GM10248 (cell line): ENCODE measurements at regions not wholly inside any gene's neighbourhood (a gene's known extent, or its start where the extent isn't known, plus 50 kb on each side); places are given as distances from the start of the nearest gene placed in this dataset.

Experiments used
- CTCF ChIA-PET: fragments of 300-600 bp; sonication (Branson Sonifier 250); formaldehyde crosslinking; extraction: SDS; loops from one replicate; lab custom pipeline; 2021; ENCODE audit warnings: antibody characterized with exemption; lab: Yijun Ruan, JAX
- POLR2A ChIA-PET: fragments of 350-650 bp; sonication (Branson Sonifier 250); formaldehyde crosslinking; extraction: SDS; loops from one replicate; lab custom pipeline; 2020; ENCODE audit warnings: antibody characterized with exemption; lab: Yijun Ruan, JAX
- DNase-seq: peaks from one replicate; pipeline ENCODE4 v3.0.0; 2012; ENCODE audit errors: extremely low spot score
- TF ChIP-seq, protein P1 (sequence below): IDR thresholded peaks from 2 replicates; pipeline ENCODE4 v1.5.1; 2012; ENCODE audit warnings: mild to moderate bottlenecking, low read depth; ENCODE audit errors: extremely low read depth, missing control alignments, control extremely low read depth

DNA sequence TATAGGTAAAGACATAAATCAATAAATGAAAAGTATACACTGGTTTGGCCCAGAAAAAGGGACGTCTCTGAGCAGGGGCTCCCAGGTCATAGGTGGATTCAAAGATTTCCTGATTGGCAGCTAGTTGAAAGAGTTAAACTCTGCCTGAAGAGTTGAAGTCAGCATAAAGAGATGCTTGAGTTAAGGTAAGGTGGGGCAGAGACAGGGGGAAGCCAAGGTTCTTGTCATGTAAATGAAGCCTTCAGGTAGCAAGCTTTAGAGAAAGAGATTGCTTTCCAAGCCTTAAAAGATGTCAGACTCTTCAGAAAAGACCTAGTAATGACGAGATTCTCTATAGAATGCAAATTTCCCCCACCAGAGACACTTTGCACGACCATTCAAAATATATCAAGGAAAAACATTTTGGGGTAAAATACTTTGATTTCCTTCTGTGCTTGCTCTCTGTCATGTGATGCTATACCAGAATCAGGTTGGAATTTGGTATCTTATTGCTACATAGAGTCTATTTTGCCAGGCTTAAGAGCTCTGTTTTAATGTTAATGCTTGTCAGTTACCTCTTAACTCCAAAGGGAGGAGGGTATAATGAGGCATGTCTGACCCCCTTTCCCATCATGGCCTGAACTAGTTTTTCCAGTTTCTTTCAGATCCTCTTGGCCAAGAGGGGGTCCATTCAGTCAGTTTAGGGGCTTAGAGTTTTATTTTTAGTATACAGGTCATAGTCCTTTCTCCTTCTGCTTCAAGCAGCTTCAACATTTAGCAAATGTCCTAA, 429.6 kb downstream of the ADRA2A start:
- ChIA-PET CTCF (no interaction called here), POLR2A (no interaction called here)
- no peak for DNase-seq
- TF ChIP-seq, protein P1, sequence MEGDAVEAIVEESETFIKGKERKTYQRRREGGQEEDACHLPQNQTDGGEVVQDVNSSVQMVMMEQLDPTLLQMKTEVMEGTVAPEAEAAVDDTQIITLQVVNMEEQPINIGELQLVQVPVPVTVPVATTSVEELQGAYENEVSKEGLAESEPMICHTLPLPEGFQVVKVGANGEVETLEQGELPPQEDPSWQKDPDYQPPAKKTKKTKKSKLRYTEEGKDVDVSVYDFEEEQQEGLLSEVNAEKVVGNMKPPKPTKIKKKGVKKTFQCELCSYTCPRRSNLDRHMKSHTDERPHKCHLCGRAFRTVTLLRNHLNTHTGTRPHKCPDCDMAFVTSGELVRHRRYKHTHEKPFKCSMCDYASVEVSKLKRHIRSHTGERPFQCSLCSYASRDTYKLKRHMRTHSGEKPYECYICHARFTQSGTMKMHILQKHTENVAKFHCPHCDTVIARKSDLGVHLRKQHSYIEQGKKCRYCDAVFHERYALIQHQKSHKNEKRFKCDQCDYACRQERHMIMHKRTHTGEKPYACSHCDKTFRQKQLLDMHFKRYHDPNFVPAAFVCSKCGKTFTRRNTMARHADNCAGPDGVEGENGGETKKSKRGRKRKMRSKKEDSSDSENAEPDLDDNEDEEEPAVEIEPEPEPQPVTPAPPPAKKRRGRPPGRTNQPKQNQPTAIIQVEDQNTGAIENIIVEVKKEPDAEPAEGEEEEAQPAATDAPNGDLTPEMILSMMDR = no peak

GRCh38 chr10:111511751-111512150, 434.9 kb downstream of the ADRA2A start:
- ChIA-PET CTCF (no interaction called here), POLR2A (no interaction called here)
- no peak for DNase-seq
- TF ChIP-seq, protein P1 = no peak

DNA sequence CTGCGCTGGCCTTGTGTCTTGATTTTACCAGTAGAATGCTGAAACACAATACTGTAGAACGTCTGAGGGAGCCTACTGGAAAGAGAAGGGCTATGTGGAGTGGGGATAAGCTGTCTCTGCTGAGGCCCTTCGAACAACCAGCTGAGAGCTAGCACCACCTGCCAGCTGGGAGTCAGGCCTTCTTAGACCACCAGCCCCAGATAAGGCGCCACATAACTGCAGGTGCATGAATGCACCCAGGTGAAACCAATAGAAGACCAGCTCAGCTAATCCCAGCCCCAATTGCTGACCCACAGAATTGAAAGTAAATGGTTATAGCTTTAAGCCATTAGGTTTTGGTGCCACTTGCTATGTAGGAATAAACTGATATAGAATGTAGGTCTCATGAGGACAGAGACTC, 438.4 kb downstream of the ADRA2A start:
- DNase-seq = no peak
- CTCF ChIA-PET = no interaction called here
- TF ChIP-seq, protein P1 = no peak
- POLR2A ChIA-PET = no interaction called here

- TF ChIP-seq, protein P1 = no peak
- ChIA-PET POLR2A (no interaction called here), CTCF (no interaction called here)
- no peak for DNase-seq
Measured at GRCh38 chr10:111515706-111516105, 438.9 kb downstream of the ADRA2A start.

DNA sequence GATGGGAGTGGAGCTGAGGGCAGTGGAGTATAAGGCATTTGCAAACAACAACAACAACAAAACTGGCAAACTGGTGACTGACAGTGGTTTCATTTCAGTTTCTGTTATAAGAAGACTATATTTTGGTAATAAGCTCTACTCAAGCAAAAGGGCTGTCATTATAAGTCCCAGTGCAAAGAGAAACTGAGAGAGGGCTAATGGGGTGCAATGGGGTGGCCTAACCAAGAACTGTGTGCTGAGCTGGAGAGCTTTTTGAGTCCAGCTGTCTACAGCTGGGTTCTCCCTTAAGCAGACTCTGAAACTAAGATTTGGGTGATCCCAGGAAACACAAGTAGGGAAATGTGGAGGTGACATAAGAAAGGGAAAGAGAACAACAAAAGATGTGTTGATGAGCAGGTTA, 439.3 kb downstream of the ADRA2A start:
- TF ChIP-seq, protein P1 = no peak
- ChIA-PET CTCF (interaction anchor here (1.0 kb wide), 1 partner anchor 8 kb away, joined by 3 read pairs; no protein-coding TSS in a partner anchor), POLR2A (no interaction called here)
- no peak for DNase-seq

DNA sequence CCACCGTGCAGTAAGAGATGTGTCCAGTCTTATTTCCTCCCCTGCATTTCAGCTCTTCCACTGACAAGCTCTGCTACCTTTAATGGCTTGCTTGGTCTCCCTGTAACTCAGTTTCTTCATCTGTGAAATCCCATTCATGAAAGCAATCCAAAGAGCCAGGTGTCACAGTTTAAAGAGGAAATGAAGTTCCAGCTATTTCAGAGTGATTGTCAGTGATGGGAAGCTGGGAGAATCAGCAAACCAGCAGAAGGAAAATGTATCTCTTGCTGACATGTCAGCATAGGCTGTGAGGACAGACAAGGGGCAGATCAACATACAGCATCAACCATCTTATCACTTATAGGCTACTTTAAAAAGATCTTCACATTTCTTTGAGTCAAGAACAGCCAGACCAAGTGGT, 445.3 kb downstream of the ADRA2A start:
- no peak for DNase-seq
- ChIA-PET CTCF (no interaction called here), POLR2A (no interaction called here)
- TF ChIP-seq, protein P1 = no peak
